H1 (cell line): ENCODE measurements at regions not wholly inside any gene's neighbourhood (a gene's known extent, or its start where the extent isn't known, plus 50 kb on each side); places are given as distances from the start of the nearest gene placed in this dataset.

ENCODE experiments used
- CTCF ChIA-PET: fragments of 300-600 bp; sonication (Branson Sonifier 250); formaldehyde crosslinking; loops from one replicate; lab custom pipeline; 2021; ENCODE audit not compliant: partially characterized antibody; lab: Charles Lee
- POLR2A ChIA-PET: fragments of 300-600 bp; sonication (Branson Sonifier 250); formaldehyde crosslinking; loops from one replicate; lab custom pipeline; 2021; ENCODE audit warnings: inconsistent platforms; ENCODE audit not compliant: partially characterized antibody; lab: Charles Lee
- DNase-seq, 2 experiments: peaks; one replicate each; pipeline versions ENCODE4 v3.0.0 to v3.0.0-alpha.2; 2010 to 2022; ENCODE audit warnings: low spot score in 2 of 2, low read depth in 1 of 2, mixed read lengths in 1 of 2
- FAIRE-seq: peaks from 2 replicates; lab custom pipeline; 2011; peaks lifted over from hg19 to GRCh38; lab: Jason Lieb, UNC
- H2AFZ ChIP-seq: 2 replicates; pipeline ENCODE4 v1.8.1; 2012; ENCODE audit warnings: low read length, inconsistent platforms
- H2AK5ac ChIP-seq: 2 replicates; pipeline ENCODE4 v1.6.1; 2013; ENCODE audit warnings: low read depth, low read length
- H2BK120ac ChIP-seq: replicated peaks from 2 replicates; pipeline ENCODE3; 2013; ENCODE audit warnings: low read depth, low read length, inconsistent platforms
- H2BK12ac ChIP-seq: 2 replicates; pipeline ENCODE4 v1.6.1; 2013; ENCODE audit warnings: low read depth, low read length
- H2BK15ac ChIP-seq: 2 replicates; pipeline ENCODE4 v1.6.1; 2013; ENCODE audit warnings: low read length
- H2BK20ac ChIP-seq: 2 replicates; pipeline ENCODE4 v1.6.1; 2013; ENCODE audit warnings: low read length
- H2BK5ac ChIP-seq: 2 replicates; pipeline ENCODE4 v1.6.1; 2013; ENCODE audit warnings: low read depth, low read length
- H3K14ac ChIP-seq: 2 replicates; pipeline ENCODE4 v1.6.1; 2013; ENCODE audit warnings: inconsistent platforms; ENCODE audit not compliant: insufficient read length
- H3K18ac ChIP-seq: 2 replicates; pipeline ENCODE4 v1.6.1; 2013; ENCODE audit warnings: low read length; ENCODE audit errors: extremely low read depth
- H3K23ac ChIP-seq: 2 replicates; pipeline ENCODE4 v1.6.1; 2013; ENCODE audit warnings: inconsistent platforms; ENCODE audit not compliant: insufficient read length
- H3K23me2 ChIP-seq: 2 replicates; pipeline ENCODE4 v1.6.1; 2013; ENCODE audit warnings: low read depth, low read length
- H3K27ac ChIP-seq: 2 replicates; pipeline ENCODE4 v1.6.1; 2011; ENCODE audit warnings: low read depth, low read length, inconsistent platforms
- H3K27me3 ChIP-seq, 4 experiments: replicated peaks in 1 of 4; 1 replicate in 1 of 4; 2 replicates in 3 of 4; pipeline versions ENCODE4 v1.6.1 to v1.8.1; 2011 to 2013; ENCODE audit warnings: low read length in 3 of 4, mild to moderate bottlenecking in 3 of 4, inconsistent platforms in 2 of 4, mixed read lengths in 2 of 4, moderate library complexity in 1 of 4; ENCODE audit not compliant: control insufficient read depth in 3 of 4, insufficient read depth in 3 of 4; ENCODE audit errors: extremely low read depth in 1 of 4
- H3K36me3 ChIP-seq, 4 experiments: 2 replicates each; pipeline versions ENCODE4 v1.6.1 to v1.8.1; 2011 to 2013; ENCODE audit warnings: mild to moderate bottlenecking in 4 of 4, low read length in 3 of 4, moderate library complexity in 2 of 4, control low read depth in 1 of 4, inconsistent platforms in 1 of 4; ENCODE audit not compliant: insufficient read depth in 4 of 4, control insufficient read depth in 2 of 4
- H3K4ac ChIP-seq: replicated peaks from 2 replicates; pipeline ENCODE3; 2013; ENCODE audit warnings: low read length, low read depth, mixed read lengths, inconsistent platforms; ENCODE audit not compliant: insufficient read length
- H3K4me1 ChIP-seq, 4 experiments: replicated peaks in 1 of 4; 1 replicate in 1 of 4; 2 replicates in 3 of 4; pipeline versions ENCODE4 v1.6.1 to v1.8.1; 2011 to 2013; ENCODE audit warnings: low read length in 3 of 4, inconsistent platforms in 2 of 4, mixed read lengths in 1 of 4; ENCODE audit not compliant: insufficient read depth in 4 of 4, control insufficient read depth in 3 of 4
- H3K4me2 ChIP-seq, 2 experiments: 2 replicates each; pipeline versions ENCODE4 v1.6.1 to v1.8.1; 2011 to 2013; ENCODE audit warnings: low read depth in 2 of 2, low read length in 2 of 2, control low read depth in 1 of 2, inconsistent platforms in 1 of 2, mild to moderate bottlenecking in 1 of 2; ENCODE audit not compliant: insufficient read depth in 1 of 2
- H3K4me3 ChIP-seq, 4 experiments: fragments of 200-600, 300-600 bp in 1 of 4; sonication (generic), shearing (Covaris generic), sonication (Bioruptor Twin) in 1 of 4; 2 replicates each; pipeline versions ENCODE4 v1.5.1 to v1.8.1; 2011 to 2016; ENCODE audit warnings: low read length in 4 of 4, low read depth in 3 of 4, control low read depth in 2 of 4, inconsistent platforms in 2 of 4, mild to moderate bottlenecking in 2 of 4, mixed read lengths in 1 of 4, moderate library complexity in 1 of 4; ENCODE audit not compliant: insufficient read depth in 2 of 4; ENCODE audit errors: extremely low read depth in 1 of 4
- H3K56ac ChIP-seq: replicated peaks from 2 replicates; pipeline ENCODE3; 2013; ENCODE audit warnings: low read depth, mild to moderate bottlenecking, mixed read lengths, low read length, inconsistent platforms; ENCODE audit not compliant: insufficient read length
- H3K79me1 ChIP-seq: 2 replicates; pipeline ENCODE4 v1.6.1; 2013; ENCODE audit warnings: low read depth, low read length, control low read depth
- H3K79me2 ChIP-seq, 2 experiments: 2 replicates each; pipeline versions ENCODE4 v1.6.1 to v1.8.1; 2012 to 2013; ENCODE audit warnings: low read length in 2 of 2, mild to moderate bottlenecking in 2 of 2, inconsistent platforms in 1 of 2; ENCODE audit not compliant: insufficient read depth in 2 of 2, control insufficient read depth in 1 of 2
- H3K9ac ChIP-seq, 4 experiments: replicated peaks in 1 of 4; 1 replicate in 1 of 4; 2 replicates in 3 of 4; pipeline versions ENCODE4 v1.6.1 to v1.8.1; 2011 to 2013; ENCODE audit warnings: low read depth in 3 of 4, low read length in 3 of 4, control low read depth in 2 of 4, mild to moderate bottlenecking in 2 of 4, moderate library complexity in 2 of 4, inconsistent platforms in 1 of 4; ENCODE audit errors: extremely low read depth in 1 of 4
- H3K9me3 ChIP-seq, 2 experiments: 2 replicates each; pipeline versions ENCODE4 v1.6.1 to v1.8.1; 2012 to 2013; ENCODE audit warnings: mild to moderate bottlenecking in 2 of 2, moderate library complexity in 2 of 2, control low read depth in 1 of 2, inconsistent platforms in 1 of 2, low read depth in 1 of 2, low read length in 1 of 2, mixed read lengths in 1 of 2; ENCODE audit not compliant: insufficient read depth in 2 of 2
- H4K20me1 ChIP-seq, 2 experiments: replicated peaks in 1 of 2; 2 replicates each; pipeline versions ENCODE3 to v1.8.1; 2011 to 2013; ENCODE audit warnings: inconsistent platforms in 2 of 2, low read length in 2 of 2, mild to moderate bottlenecking in 1 of 2; ENCODE audit not compliant: insufficient read depth in 2 of 2, control insufficient read depth in 1 of 2
- H4K5ac ChIP-seq: 2 replicates; pipeline ENCODE4 v1.6.1; 2013; ENCODE audit warnings: low read length, low read depth, mixed read lengths, inconsistent platforms; ENCODE audit not compliant: insufficient read length
- H4K8ac ChIP-seq: 2 replicates; pipeline ENCODE4 v1.8.0; 2013; ENCODE audit warnings: mild to moderate bottlenecking, moderate library complexity, low read length, inconsistent platforms; ENCODE audit not compliant: insufficient read depth; ENCODE audit errors: extremely low read depth
- H4K91ac ChIP-seq: replicated peaks from 2 replicates; pipeline ENCODE3; 2013; ENCODE audit warnings: low read length, mixed read lengths, inconsistent platforms; ENCODE audit not compliant: insufficient read length
- MAFK ChIP-seq: IDR thresholded peaks from 2 replicates; pipeline ENCODE4 v1.6.1; 2012; ENCODE audit warnings: low read depth, mild to moderate bottlenecking, improper control_type of control experiment, low read length
- NANOG ChIP-seq: IDR thresholded peaks from 2 replicates; pipeline ENCODE4 v1.6.1; 2011; ENCODE audit warnings: low read length, low read depth, mild to moderate bottlenecking, inconsistent platforms; ENCODE audit not compliant: insufficient read depth, poor library complexity, severe bottlenecking
- POLR2A ChIP-seq, 2 experiments: IDR thresholded peaks; 1 replicate in 1 of 2; 2 replicates in 1 of 2; pipeline ENCODE4 v1.6.1; 2011; ENCODE audit warnings: low read depth in 2 of 2, low read length in 2 of 2, mild to moderate bottlenecking in 2 of 2; ENCODE audit errors: control extremely low read depth in 1 of 2
- RAD21 ChIP-seq, 2 experiments: IDR thresholded peaks in 1 of 2; conservative IDR thresholded peaks in 1 of 2; 2 replicates each; pipeline ENCODE4 v1.6.1; 2011; ENCODE audit warnings: low read depth in 2 of 2, low read length in 2 of 2, improper control_type of control experiment in 1 of 2, inconsistent platforms in 1 of 2, mild to moderate bottlenecking in 1 of 2, moderate library complexity in 1 of 2
- RXRA ChIP-seq: IDR thresholded peaks from 2 replicates; pipeline ENCODE4 v1.6.1; 2011; ENCODE audit warnings: low read depth, mild to moderate bottlenecking, low read length, moderate library complexity; ENCODE audit not compliant: insufficient read depth
- SAP30 ChIP-seq: fragments of 300-600 bp; sonication (generic); IDR thresholded peaks from 2 replicates; pipeline ENCODE4 v1.7.1; 2012; ENCODE audit warnings: low read length, moderate library complexity, mild to moderate bottlenecking, inconsistent platforms; ENCODE audit not compliant: insufficient read depth, insufficient replicate concordance
- SIN3A ChIP-seq, 2 experiments: IDR thresholded peaks in 1 of 2; conservative IDR thresholded peaks in 1 of 2; 2 replicates each; pipeline ENCODE4 v1.6.1; 2011 to 2012; ENCODE audit warnings: low read length in 2 of 2, improper control_type of control experiment in 1 of 2, low read depth in 1 of 2, mild to moderate bottlenecking in 1 of 2
- SP1 ChIP-seq: IDR thresholded peaks from 2 replicates; pipeline ENCODE4 v1.6.1; 2011; ENCODE audit warnings: low read depth, low read length
- SP4 ChIP-seq: IDR thresholded peaks from 2 replicates; pipeline ENCODE4 v1.6.1; 2012; ENCODE audit warnings: low read length, inconsistent platforms
- TBP ChIP-seq: IDR thresholded peaks from 2 replicates; pipeline ENCODE4 v1.6.1; 2011; ENCODE audit warnings: low read depth, low read length, improper control_type of control experiment
- TCF12 ChIP-seq: IDR thresholded peaks from 2 replicates; pipeline ENCODE4 v1.6.1; 2011; ENCODE audit warnings: low read depth, mild to moderate bottlenecking, low read length
- ZNF274 ChIP-seq: IDR thresholded peaks from 2 replicates; pipeline ENCODE4 v1.7.0; 2012; ENCODE audit warnings: low read length, borderline replicate concordance; ENCODE audit errors: extremely low read depth
- TF ChIP-seq, protein P1 (sequence below): IDR thresholded peaks from 2 replicates; pipeline ENCODE4 v1.6.1; 2012; ENCODE audit warnings: inconsistent platforms
- TF ChIP-seq, protein P2 (sequence below): IDR thresholded peaks from 2 replicates; pipeline ENCODE4 v1.6.1; 2012; ENCODE audit warnings: inconsistent platforms

DNA sequence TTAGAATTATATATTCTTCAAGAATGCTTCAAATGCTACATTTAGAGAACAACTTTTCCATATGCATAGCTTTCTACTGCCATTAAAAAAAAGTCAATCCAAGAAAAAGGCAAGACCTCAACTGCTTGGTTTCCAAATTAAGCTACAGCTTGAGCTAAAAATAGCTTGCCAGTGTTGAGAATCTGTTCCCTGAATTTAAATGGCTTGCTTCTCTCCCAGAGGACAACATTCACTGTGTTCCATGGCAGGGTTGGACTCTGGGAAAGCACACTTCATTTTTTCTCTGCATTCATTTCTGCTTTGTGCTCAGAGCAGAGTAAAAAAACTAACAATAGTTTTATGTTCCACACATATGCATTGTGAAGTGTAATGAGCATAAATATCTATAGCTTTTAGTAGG lies 50.3 kb upstream of the ACTL6A start:
- Histone ChIP-seq H3K4me3 (no peak overlapping the region), H2AK5ac (no peak overlapping the region), H3K36me3 (no peaks in the 10 kb centered on the region), H4K20me1 (no peaks in the 10 kb centered on the region), H3K4me2 (no peak overlapping the region), H3K18ac (no peak overlapping the region), H3K4ac (no peak overlapping the region), H2BK12ac (no peak overlapping the region), H2BK120ac (no peak overlapping the region), H2BK20ac (no peak overlapping the region), H3K9ac (no peak overlapping the region), H3K9me3 (no peaks in the 10 kb centered on the region), H3K27ac (no peak overlapping the region), H2AFZ (no peak overlapping the region), H4K5ac (no peak overlapping the region), H2BK15ac (no peak overlapping the region), H3K27me3 (no peaks in the 10 kb centered on the region), H3K14ac (no peak overlapping the region), H3K23ac (no peak overlapping the region), H3K79me1 (no peaks in the 10 kb centered on the region), H3K4me1 (no peaks in the 10 kb centered on the region), H4K91ac (no peak overlapping the region), H2BK5ac (no peak overlapping the region), H3K23me2 (no peaks in the 10 kb centered on the region), H3K56ac (no peak overlapping the region), H3K79me2 (no peaks in the 10 kb centered on the region), H4K8ac (no peak overlapping the region)
- FAIRE-seq, result no peak
- POLR2A ChIA-PET, result no interaction called here
- CTCF ChIA-PET, result no interaction called here
- no peak for DNase-seq
- TF ChIP-seq NANOG (no peak), SP1 (no peak), RXRA (no peak), RAD21 (IDR thresholded peaks at IDR 0.05 in 1 of 2, conservative IDR thresholded peaks at IDR 0.05 in 1 of 2; ENCODE audit: low read depth in 2 of 2, low read length in 2 of 2) (no peak), SIN3A (conservative IDR thresholded peaks at IDR 0.05 in 1 of 2, IDR thresholded peaks at IDR 0.05 in 1 of 2; ENCODE audit: low read depth in 1 of 2, low read length in 2 of 2) (no peak), POLR2A (IDR thresholded peaks at IDR 0.05; ENCODE audit: control extremely low read depth in 1 of 2, low read depth in 2 of 2, low read length in 2 of 2) (no peak), ZNF274 (no peak), SP4 (no peak), SAP30 (no peak), TBP (no peak), TCF12 (no peak), MAFK (no peak)
- TF ChIP-seq, protein P1, sequence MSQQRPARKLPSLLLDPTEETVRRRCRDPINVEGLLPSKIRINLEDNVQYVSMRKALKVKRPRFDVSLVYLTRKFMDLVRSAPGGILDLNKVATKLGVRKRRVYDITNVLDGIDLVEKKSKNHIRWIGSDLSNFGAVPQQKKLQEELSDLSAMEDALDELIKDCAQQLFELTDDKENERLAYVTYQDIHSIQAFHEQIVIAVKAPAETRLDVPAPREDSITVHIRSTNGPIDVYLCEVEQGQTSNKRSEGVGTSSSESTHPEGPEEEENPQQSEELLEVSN, result no peak
- TF ChIP-seq, protein P2, sequence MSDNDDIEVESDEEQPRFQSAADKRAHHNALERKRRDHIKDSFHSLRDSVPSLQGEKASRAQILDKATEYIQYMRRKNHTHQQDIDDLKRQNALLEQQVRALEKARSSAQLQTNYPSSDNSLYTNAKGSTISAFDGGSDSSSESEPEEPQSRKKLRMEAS, result no peak
